ENCODE measurements at regions not wholly inside any gene's neighbourhood (a gene's known extent, or its start where the extent isn't known, plus 50 kb on each side); places are given as distances from the start of the nearest gene placed in this dataset.

GRCh38 chr22:22144858-22145257 is 99.7 kb upstream of the VPREB1 start:
- no peak for DNase-seq

DNA sequence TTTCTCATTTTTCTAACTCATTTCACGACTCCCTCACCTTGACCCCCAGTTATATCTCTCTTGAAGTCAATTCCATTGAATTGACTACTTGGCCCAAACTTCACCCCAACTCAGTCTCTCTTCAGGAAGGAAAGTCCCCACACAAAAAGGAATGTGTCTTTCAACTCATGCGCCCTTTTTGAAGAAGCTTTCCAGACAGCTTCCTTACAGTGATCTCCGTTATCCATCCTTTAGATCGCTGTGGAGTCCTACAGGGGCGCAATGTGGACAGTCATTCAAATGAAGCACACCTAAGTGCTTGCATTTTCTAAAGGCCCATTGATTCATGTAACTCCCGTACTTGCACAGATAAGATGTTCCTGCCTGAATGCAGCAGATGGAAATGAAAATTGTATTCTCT is 101.1 kb upstream of the VPREB1 start:
- no peak for DNase-seq

- no peak for DNase-seq
These were observed 101.9 kb upstream of the VPREB1 start for GRCh38 chr22:22142661-22143060.

DNA sequence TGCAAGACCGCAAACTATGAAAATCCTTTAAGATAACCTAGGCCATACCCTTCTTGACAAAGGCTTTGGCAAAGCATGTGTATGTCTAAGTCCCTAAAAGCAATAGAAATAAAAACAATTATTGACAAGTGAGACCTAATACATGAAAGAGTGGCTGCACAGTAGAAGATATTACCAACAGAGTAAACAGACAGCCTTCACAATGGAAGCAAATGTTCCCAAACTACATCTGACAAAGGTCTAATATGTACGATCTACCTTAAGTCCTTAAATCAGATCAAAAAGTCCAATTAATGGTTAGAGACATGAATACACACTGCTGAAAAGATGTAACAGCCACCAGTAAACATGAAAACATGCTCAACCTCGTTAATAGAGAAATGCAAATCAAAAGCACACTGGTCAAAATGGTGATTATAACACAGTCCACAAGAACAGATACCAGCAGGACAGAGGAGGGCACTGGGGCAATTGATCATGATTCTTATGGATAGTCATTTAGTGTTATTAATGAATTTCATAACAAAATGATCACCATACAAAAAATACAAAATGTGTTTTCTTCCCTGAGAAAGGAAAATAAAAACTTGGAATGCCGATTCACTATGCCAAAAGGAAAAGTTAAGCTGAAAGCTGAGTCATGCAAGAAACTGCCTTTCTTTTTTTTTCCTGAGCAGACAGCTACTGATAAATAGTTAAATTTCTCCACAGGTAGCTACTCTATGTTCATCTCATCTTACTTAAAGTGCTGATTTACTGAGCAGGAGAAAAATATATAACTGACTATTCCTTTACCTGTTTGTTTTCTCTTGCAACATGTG is 102.6 kb upstream of the VPREB1 start:
- no peak for DNase-seq

- DNase-seq: no peak
These were observed 103.6 kb upstream of the VPREB1 start for GRCh38 chr22:22141031-22141430.

GRCh38 chr22:22139364-22139763 is 105.2 kb upstream of the VPREB1 start:
- no peak for DNase-seq

DNA sequence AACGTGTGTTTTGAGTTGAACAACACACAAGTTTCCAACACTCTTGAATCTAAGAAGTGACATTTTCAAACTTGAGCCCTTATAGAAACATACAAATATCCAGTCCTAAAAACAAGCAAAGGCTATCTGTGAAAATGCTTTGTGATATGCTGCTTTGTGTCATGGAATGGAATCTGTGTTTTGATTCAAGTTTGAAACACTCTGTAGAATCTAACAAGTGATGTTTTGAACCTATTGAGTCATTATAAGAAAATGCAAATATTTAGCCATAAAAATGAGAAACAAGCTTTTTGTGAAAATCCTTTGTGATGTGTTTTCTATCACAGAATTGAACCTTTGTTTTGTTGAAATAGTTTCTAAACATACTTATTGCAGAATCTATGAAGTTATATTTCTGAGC is 105.7 kb upstream of the VPREB1 start:
- no peak for DNase-seq

- no peak for DNase-seq
These were observed 106.7 kb upstream of the VPREB1 start for GRCh38 chr22:22137891-22138290.

- no peak for DNase-seq
These were observed 110.7 kb upstream of the VPREB1 start for GRCh38 chr22:22133910-22134309.

- peak in 1 of 5 experiments; percentile 17 for DNase-seq
These were observed 113.5 kb upstream of the VPREB1 start for GRCh38 chr22:22130953-22131608.

GRCh38 chr22:22129387-22129786 is 115.2 kb upstream of the VPREB1 start:
- no peak for DNase-seq

DNA sequence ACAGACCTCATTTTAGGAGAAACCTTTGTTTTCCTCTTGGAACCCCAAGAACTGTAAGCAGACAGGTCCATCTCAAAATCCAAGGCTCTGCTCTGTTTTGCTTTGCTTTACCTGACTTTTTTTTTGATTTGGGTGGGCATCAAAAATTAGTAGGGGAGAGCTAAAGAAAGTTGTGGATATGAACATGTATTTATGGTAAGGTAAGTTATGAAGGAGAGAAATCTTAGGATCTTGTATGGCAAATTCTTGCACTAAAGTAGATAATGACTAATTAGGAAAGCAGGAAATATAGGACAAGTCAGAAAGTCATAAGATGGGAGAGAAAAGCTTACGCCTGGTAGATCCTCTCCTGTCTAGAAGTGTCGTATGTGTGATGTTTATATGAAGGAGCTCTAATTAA is 116.1 kb upstream of the VPREB1 start:
- no peak for DNase-seq

GRCh38 chr22:22127100-22127499 is 117.5 kb upstream of the VPREB1 start:
- DNase-seq: no peak

DNA sequence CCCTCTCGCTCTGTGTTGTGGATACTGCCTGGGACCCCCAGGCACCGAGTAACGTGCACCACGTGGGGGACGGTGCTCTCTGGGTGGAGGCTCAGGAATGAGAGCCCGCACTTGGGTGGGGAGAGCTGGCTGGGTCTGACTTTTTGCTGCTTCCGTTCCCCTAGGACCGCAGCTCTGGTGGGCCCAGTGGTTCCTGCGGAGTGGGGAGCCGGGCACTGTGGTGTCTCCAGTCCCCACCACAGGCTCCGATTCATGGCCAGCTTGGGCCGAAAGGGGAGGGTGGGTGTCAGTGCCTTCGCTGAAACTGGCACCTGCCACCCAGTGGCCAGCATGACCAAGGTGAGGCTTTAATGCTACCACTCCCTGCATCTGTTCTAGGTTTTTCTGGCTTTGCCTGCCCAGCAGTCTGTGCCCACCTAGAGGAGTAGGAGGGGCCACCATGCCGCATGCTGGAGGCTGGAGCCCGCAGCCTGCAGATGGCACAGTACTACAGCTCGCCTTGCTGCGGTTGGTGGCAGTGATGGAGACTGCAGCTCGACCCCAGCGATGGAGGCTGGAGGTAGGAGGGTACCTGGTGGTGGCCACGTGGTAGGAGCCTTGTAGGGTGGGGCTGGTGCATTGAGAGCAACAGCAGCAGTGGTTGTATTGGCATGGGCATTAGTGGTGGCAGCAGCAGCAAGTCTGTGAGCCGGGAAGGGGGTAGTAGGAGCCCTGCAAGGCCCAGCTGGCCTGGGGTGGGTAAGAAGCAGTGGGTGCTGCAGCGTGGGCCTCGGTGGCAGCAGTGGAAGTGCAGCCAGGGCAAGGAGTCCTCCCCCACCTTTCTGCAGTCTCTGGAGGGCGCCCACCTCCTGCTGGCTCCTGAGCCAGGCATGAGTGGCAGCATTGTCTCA is 118.8 kb upstream of the VPREB1 start:
- DNase-seq: no peak

GRCh38 chr22:22125028-22125578 is 119.5 kb upstream of the VPREB1 start:
- DNase-seq: no peak

GRCh38 chr22:22124374-22124773 is 120.2 kb upstream of the VPREB1 start:
- no peak for DNase-seq

GRCh38 chr22:22123960-22124278 is 120.7 kb upstream of the VPREB1 start:
- no peak for DNase-seq

- DNase-seq: no peak
These were observed 121.2 kb upstream of the VPREB1 start for GRCh38 chr22:22123118-22123959.

DNA sequence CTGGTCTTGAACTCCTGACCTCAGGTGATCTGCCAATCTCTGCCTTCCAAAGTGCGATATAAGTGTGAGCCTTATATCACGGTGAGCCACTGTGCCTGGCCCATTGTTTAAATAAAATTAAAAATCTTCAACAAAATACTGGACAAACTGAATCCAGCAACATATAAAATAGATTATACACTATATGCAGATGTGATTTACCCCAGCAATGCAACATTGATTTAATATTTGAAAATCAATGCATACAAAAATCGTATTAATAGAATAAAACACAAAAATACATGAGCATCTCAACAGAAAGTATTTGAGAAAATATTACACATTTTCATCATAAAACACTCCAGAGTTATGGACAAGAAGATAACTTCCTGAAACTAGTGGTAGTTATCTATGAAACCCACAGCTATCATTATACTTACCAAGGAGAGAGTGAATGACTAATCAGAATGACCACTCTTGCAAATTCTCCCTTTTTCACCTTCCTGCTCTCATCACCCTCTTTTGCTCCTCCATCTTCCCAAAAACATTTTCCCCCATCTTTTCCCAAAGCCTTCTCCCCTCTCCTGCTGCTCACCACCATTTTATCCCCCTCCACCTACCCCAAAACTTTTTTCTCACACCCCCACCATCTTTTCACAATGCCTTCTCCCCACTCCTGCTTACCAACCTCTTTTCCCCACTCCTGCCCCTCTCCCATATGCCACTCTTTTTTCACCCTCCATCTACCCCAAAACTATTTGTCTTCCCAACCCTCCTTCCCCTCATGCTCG is 122.1 kb upstream of the VPREB1 start:
- DNase-seq: no peak

DNA sequence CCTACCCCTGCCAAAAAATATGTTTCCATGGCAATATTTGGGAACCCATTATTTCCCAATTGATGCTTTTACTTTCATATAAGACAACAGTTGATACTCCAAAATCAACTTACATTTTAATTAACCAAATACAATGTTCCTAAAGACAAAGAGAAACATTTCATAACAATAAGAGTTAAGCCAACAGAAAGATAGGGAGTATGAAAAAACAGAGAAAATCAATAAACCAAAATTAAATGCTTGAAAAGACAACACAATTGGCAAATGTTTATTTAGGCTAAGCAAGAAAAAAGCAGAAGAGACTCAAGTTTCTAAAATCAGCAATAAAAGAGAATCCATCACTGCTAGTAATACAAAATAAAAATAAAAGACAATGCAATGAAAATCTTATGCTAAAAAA is 123.1 kb upstream of the VPREB1 start:
- DNase-seq: no peak

DNA sequence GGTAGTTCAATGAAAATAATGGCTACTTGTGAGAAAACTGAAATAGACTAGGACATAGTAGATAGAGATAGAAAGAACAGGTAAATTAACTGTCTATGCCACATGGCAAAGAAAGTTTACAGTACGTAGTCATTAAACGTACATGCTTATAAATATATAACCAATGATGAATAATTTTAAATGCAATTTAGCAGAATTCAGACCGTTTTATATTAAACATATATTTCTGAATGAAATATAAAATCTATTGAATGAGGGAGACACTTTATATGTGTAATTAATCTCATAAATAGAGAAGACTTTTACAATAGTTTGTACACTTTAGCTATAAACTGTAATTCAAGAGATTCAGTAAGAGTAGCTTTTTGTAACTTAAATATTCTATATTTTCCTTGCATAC is 124.4 kb upstream of the VPREB1 start:
- no peak for DNase-seq

GRCh38 chr22:22118987-22119386 is 125.6 kb upstream of the VPREB1 start:
- no peak for DNase-seq

All from T-helper 2 cell (primary cell).